H1 (cell line): ENCODE measurements at regions not wholly inside any gene's neighbourhood (a gene's known extent, or its start where the extent isn't known, plus 50 kb on each side); places are given as distances from the start of the nearest gene placed in this dataset.

Experiments used
- CTCF ChIA-PET: fragments of 300-600 bp; sonication (Branson Sonifier 250); formaldehyde crosslinking; loops from one replicate; lab custom pipeline; 2021; ENCODE audit not compliant: partially characterized antibody; lab: Charles Lee
- POLR2A ChIA-PET: fragments of 300-600 bp; sonication (Branson Sonifier 250); formaldehyde crosslinking; loops from one replicate; lab custom pipeline; 2021; ENCODE audit warnings: inconsistent platforms; ENCODE audit not compliant: partially characterized antibody; lab: Charles Lee
- DNase-seq, 2 experiments: peaks; one replicate each; pipeline versions ENCODE4 v3.0.0 to v3.0.0-alpha.2; 2010 to 2022; ENCODE audit warnings: low spot score in 2 of 2, low read depth in 1 of 2, mixed read lengths in 1 of 2
- FAIRE-seq: peaks from 2 replicates; lab custom pipeline; 2011; peaks lifted over from hg19 to GRCh38; lab: Jason Lieb, UNC
- H2AFZ ChIP-seq: 2 replicates; pipeline ENCODE4 v1.8.1; 2012; ENCODE audit warnings: low read length, inconsistent platforms
- H2AK5ac ChIP-seq: 2 replicates; pipeline ENCODE4 v1.6.1; 2013; ENCODE audit warnings: low read depth, low read length
- H2BK120ac ChIP-seq: replicated peaks from 2 replicates; pipeline ENCODE3; 2013; ENCODE audit warnings: low read depth, low read length, inconsistent platforms
- H2BK12ac ChIP-seq: 2 replicates; pipeline ENCODE4 v1.6.1; 2013; ENCODE audit warnings: low read depth, low read length
- H2BK15ac ChIP-seq: 2 replicates; pipeline ENCODE4 v1.6.1; 2013; ENCODE audit warnings: low read length
- H2BK20ac ChIP-seq: 2 replicates; pipeline ENCODE4 v1.6.1; 2013; ENCODE audit warnings: low read length
- H2BK5ac ChIP-seq: 2 replicates; pipeline ENCODE4 v1.6.1; 2013; ENCODE audit warnings: low read depth, low read length
- H3K14ac ChIP-seq: 2 replicates; pipeline ENCODE4 v1.6.1; 2013; ENCODE audit warnings: inconsistent platforms; ENCODE audit not compliant: insufficient read length
- H3K18ac ChIP-seq: 2 replicates; pipeline ENCODE4 v1.6.1; 2013; ENCODE audit warnings: low read length; ENCODE audit errors: extremely low read depth
- H3K23ac ChIP-seq: 2 replicates; pipeline ENCODE4 v1.6.1; 2013; ENCODE audit warnings: inconsistent platforms; ENCODE audit not compliant: insufficient read length
- H3K23me2 ChIP-seq: 2 replicates; pipeline ENCODE4 v1.6.1; 2013; ENCODE audit warnings: low read depth, low read length
- H3K27ac ChIP-seq: 2 replicates; pipeline ENCODE4 v1.6.1; 2011; ENCODE audit warnings: low read depth, low read length, inconsistent platforms
- H3K27me3 ChIP-seq, 4 experiments: replicated peaks in 1 of 4; 1 replicate in 1 of 4; 2 replicates in 3 of 4; pipeline versions ENCODE4 v1.6.1 to v1.8.1; 2011 to 2013; ENCODE audit warnings: low read length in 3 of 4, mild to moderate bottlenecking in 3 of 4, inconsistent platforms in 2 of 4, mixed read lengths in 2 of 4, moderate library complexity in 1 of 4; ENCODE audit not compliant: control insufficient read depth in 3 of 4, insufficient read depth in 3 of 4; ENCODE audit errors: extremely low read depth in 1 of 4
- H3K36me3 ChIP-seq, 4 experiments: 2 replicates each; pipeline versions ENCODE4 v1.6.1 to v1.8.1; 2011 to 2013; ENCODE audit warnings: mild to moderate bottlenecking in 4 of 4, low read length in 3 of 4, moderate library complexity in 2 of 4, control low read depth in 1 of 4, inconsistent platforms in 1 of 4; ENCODE audit not compliant: insufficient read depth in 4 of 4, control insufficient read depth in 2 of 4
- H3K4ac ChIP-seq: replicated peaks from 2 replicates; pipeline ENCODE3; 2013; ENCODE audit warnings: low read length, low read depth, mixed read lengths, inconsistent platforms; ENCODE audit not compliant: insufficient read length
- H3K4me1 ChIP-seq, 4 experiments: replicated peaks in 1 of 4; 1 replicate in 1 of 4; 2 replicates in 3 of 4; pipeline versions ENCODE4 v1.6.1 to v1.8.1; 2011 to 2013; ENCODE audit warnings: low read length in 3 of 4, inconsistent platforms in 2 of 4, mixed read lengths in 1 of 4; ENCODE audit not compliant: insufficient read depth in 4 of 4, control insufficient read depth in 3 of 4
- H3K4me2 ChIP-seq, 2 experiments: 2 replicates each; pipeline versions ENCODE4 v1.6.1 to v1.8.1; 2011 to 2013; ENCODE audit warnings: low read depth in 2 of 2, low read length in 2 of 2, control low read depth in 1 of 2, inconsistent platforms in 1 of 2, mild to moderate bottlenecking in 1 of 2; ENCODE audit not compliant: insufficient read depth in 1 of 2
- H3K4me3 ChIP-seq, 4 experiments: fragments of 200-600, 300-600 bp in 1 of 4; sonication (generic), shearing (Covaris generic), sonication (Bioruptor Twin) in 1 of 4; 2 replicates each; pipeline versions ENCODE4 v1.5.1 to v1.8.1; 2011 to 2016; ENCODE audit warnings: low read length in 4 of 4, low read depth in 3 of 4, control low read depth in 2 of 4, inconsistent platforms in 2 of 4, mild to moderate bottlenecking in 2 of 4, mixed read lengths in 1 of 4, moderate library complexity in 1 of 4; ENCODE audit not compliant: insufficient read depth in 2 of 4; ENCODE audit errors: extremely low read depth in 1 of 4
- H3K56ac ChIP-seq: replicated peaks from 2 replicates; pipeline ENCODE3; 2013; ENCODE audit warnings: low read depth, mild to moderate bottlenecking, mixed read lengths, low read length, inconsistent platforms; ENCODE audit not compliant: insufficient read length
- H3K79me1 ChIP-seq: 2 replicates; pipeline ENCODE4 v1.6.1; 2013; ENCODE audit warnings: low read depth, low read length, control low read depth
- H3K79me2 ChIP-seq, 2 experiments: 2 replicates each; pipeline versions ENCODE4 v1.6.1 to v1.8.1; 2012 to 2013; ENCODE audit warnings: low read length in 2 of 2, mild to moderate bottlenecking in 2 of 2, inconsistent platforms in 1 of 2; ENCODE audit not compliant: insufficient read depth in 2 of 2, control insufficient read depth in 1 of 2
- H3K9ac ChIP-seq, 4 experiments: replicated peaks in 1 of 4; 1 replicate in 1 of 4; 2 replicates in 3 of 4; pipeline versions ENCODE4 v1.6.1 to v1.8.1; 2011 to 2013; ENCODE audit warnings: low read depth in 3 of 4, low read length in 3 of 4, control low read depth in 2 of 4, mild to moderate bottlenecking in 2 of 4, moderate library complexity in 2 of 4, inconsistent platforms in 1 of 4; ENCODE audit errors: extremely low read depth in 1 of 4
- H3K9me3 ChIP-seq, 2 experiments: 2 replicates each; pipeline versions ENCODE4 v1.6.1 to v1.8.1; 2012 to 2013; ENCODE audit warnings: mild to moderate bottlenecking in 2 of 2, moderate library complexity in 2 of 2, control low read depth in 1 of 2, inconsistent platforms in 1 of 2, low read depth in 1 of 2, low read length in 1 of 2, mixed read lengths in 1 of 2; ENCODE audit not compliant: insufficient read depth in 2 of 2
- H4K20me1 ChIP-seq, 2 experiments: replicated peaks in 1 of 2; 2 replicates each; pipeline versions ENCODE3 to v1.8.1; 2011 to 2013; ENCODE audit warnings: inconsistent platforms in 2 of 2, low read length in 2 of 2, mild to moderate bottlenecking in 1 of 2; ENCODE audit not compliant: insufficient read depth in 2 of 2, control insufficient read depth in 1 of 2
- H4K5ac ChIP-seq: 2 replicates; pipeline ENCODE4 v1.6.1; 2013; ENCODE audit warnings: low read length, low read depth, mixed read lengths, inconsistent platforms; ENCODE audit not compliant: insufficient read length
- H4K8ac ChIP-seq: 2 replicates; pipeline ENCODE4 v1.8.0; 2013; ENCODE audit warnings: mild to moderate bottlenecking, moderate library complexity, low read length, inconsistent platforms; ENCODE audit not compliant: insufficient read depth; ENCODE audit errors: extremely low read depth
- H4K91ac ChIP-seq: replicated peaks from 2 replicates; pipeline ENCODE3; 2013; ENCODE audit warnings: low read length, mixed read lengths, inconsistent platforms; ENCODE audit not compliant: insufficient read length
- CHD2 ChIP-seq: IDR thresholded peaks from 2 replicates; pipeline ENCODE4 v1.6.1; 2012; ENCODE audit warnings: low read length, improper control_type of control experiment
- EZH2 ChIP-seq: fragments of 200-600 bp; sonication (generic); IDR thresholded peaks from 2 replicates; pipeline ENCODE4 v1.7.1; 2012; ENCODE audit warnings: low read depth, mild to moderate bottlenecking, moderate library complexity, low read length, inconsistent platforms; ENCODE audit not compliant: severe bottlenecking
- NRF1 ChIP-seq: IDR thresholded peaks from 2 replicates; pipeline ENCODE4 v1.6.1; 2011; ENCODE audit warnings: mild to moderate bottlenecking, low read depth, low read length, improper control_type of control experiment
- PHF8 ChIP-seq: fragments of 200-600 bp; sonication (generic); conservative IDR thresholded peaks from 2 replicates; pipeline ENCODE4 v1.7.1; 2012; ENCODE audit warnings: low read depth, mild to moderate bottlenecking, inconsistent platforms, low read length, moderate library complexity
- RBBP5 ChIP-seq: IDR thresholded peaks from 2 replicates; pipeline ENCODE4 v1.7.1; 2012; ENCODE audit warnings: low read depth, mild to moderate bottlenecking, inconsistent platforms, low read length, moderate library complexity, borderline replicate concordance
- SP1 ChIP-seq: IDR thresholded peaks from 2 replicates; pipeline ENCODE4 v1.6.1; 2011; ENCODE audit warnings: low read depth, low read length
- SP4 ChIP-seq: IDR thresholded peaks from 2 replicates; pipeline ENCODE4 v1.6.1; 2012; ENCODE audit warnings: low read length, inconsistent platforms
- SUZ12 ChIP-seq: fragments of 200-600 bp; sonication (generic); IDR thresholded peaks from 2 replicates; pipeline ENCODE4 v1.6.1; 2012; ENCODE audit warnings: mild to moderate bottlenecking, inconsistent platforms, low read length, moderate library complexity, mixed read lengths
- TAF7 ChIP-seq: optimal IDR thresholded peaks from 2 replicates; pipeline ENCODE3; 2011; ENCODE audit warnings: low read depth, mild to moderate bottlenecking, inconsistent platforms, low read length, moderate library complexity, borderline replicate concordance
- WGBS, 2 experiments: shearing (Covaris generic) in 1 of 2; methylation state at CpG; one replicate each; pipeline versions ENCODE4 v1.1.6 to v1.1.7; 2013 to 2015; ENCODE audit warnings: low lambda C conversion rate in 2 of 2, mixed read lengths in 2 of 2, inconsistent platforms in 1 of 2, low coverage in 1 of 2, missing lambda C conversion rate in 1 of 2; ENCODE audit not compliant: insufficient replicate concordance in 2 of 2, insufficient coverage in 1 of 2, insufficient read length in 1 of 2; ENCODE audit errors: extremely low coverage in 1 of 2, missing lambda C conversion rate in 1 of 2; 5-methylcytosine and 5-hydroxymethylcytosine counted together

DNA sequence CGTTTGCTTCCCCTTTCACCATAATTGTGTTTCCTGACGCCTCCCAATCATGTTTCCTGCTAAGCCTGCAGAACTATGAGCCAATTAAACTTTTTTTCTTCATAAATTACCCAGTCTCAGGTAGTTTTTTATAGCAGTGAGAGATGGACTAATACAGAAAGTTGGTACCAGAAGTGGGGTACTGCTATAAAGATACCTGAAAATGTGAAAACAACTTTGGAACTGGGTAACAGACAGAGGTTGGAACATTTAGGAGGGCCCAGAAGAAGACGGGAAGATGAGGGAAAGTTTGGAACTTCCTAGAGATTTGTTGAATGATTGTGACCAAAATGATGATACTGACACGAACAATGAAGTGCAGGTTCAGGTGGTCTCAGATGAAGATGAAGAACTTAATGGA is 1058.6 kb upstream of the CITED2 start:
- Histone ChIP-seq H2BK15ac (no peak overlapping the region), H3K14ac (no peak overlapping the region), H3K23ac (no peak overlapping the region), H3K27ac (no peak overlapping the region), H4K5ac (no peak overlapping the region), H3K56ac (no peak overlapping the region), H2BK5ac (no peak overlapping the region), H3K4ac (no peak overlapping the region), H3K18ac (no peak overlapping the region), H3K9me3 (peaks cover 25 to 27% of the 10 kb centered on the region in 2 experiments), H3K27me3 (no peaks in the 10 kb centered on the region), H3K9ac (no peak overlapping the region), H2BK12ac (no peak overlapping the region), H4K8ac (no peak overlapping the region), H3K4me3 (no peak overlapping the region), H4K20me1 (no peaks in the 10 kb centered on the region), H3K4me1 (peaks cover 0 to 4% (median 1%) of the 10 kb centered on the region in 4 experiments; a peak in 4 of 7 replicates), H2AK5ac (no peak overlapping the region), H3K79me2 (no peaks in the 10 kb centered on the region), H3K79me1 (no peaks in the 10 kb centered on the region), H2BK120ac (no peak overlapping the region), H3K36me3 (peaks cover 0 to 13% (median 5%) of the 10 kb centered on the region in 4 experiments; a peak in 4 of 8 replicates), H2BK20ac (no peak overlapping the region), H2AFZ (no peak overlapping the region), H3K4me2 (no peak overlapping the region), H3K23me2 (no peaks in the 10 kb centered on the region), H4K91ac (no peak overlapping the region)
- FAIRE-seq: no peak
- WGBS, 2 experiments: 92% methylated on average over 4 of the region's 4 CpGs; no CpG with 5 or more reads in 1 of the 2 experiments
- TF ChIP-seq SP1 (no peak), SUZ12 (no peak), NRF1 (no peak), CHD2 (no peak), SP4 (no peak), EZH2 (no peak), PHF8 (no peak), RBBP5 (no peak), TAF7 (no peak)
- ChIA-PET POLR2A (no interaction called here), CTCF (no interaction called here)
- DNase-seq: no peak
